ENCODE measurements at regions not wholly inside any gene's neighbourhood (a gene's known extent, or its start where the extent isn't known, plus 50 kb on each side); places are given as distances from the start of the nearest gene placed in this dataset.

- no peak for TF ChIP-seq CTCF (IDR thresholded peaks at IDR 0.05; ENCODE audit: low read length, missing control alignments)
- no peak for DNase-seq (ENCODE audit: low read depth)
- H3K4me3 ChIP-seq (replicated peaks; ENCODE audit: low read depth, low read length) = no peak overlapping the region
Measured at GRCh38 chr17:12342161-12342560, 321.5 kb downstream of the MAP2K4 start.

- no peak overlapping the region for H3K4me3 ChIP-seq (replicated peaks; ENCODE audit: low read depth, low read length)
- DNase-seq (ENCODE audit: low read depth) = peak; percentile 3
- TF ChIP-seq CTCF (IDR thresholded peaks at IDR 0.05; ENCODE audit: low read length, missing control alignments) = peak; percentile 15
Measured at GRCh38 chr17:12342609-12343435, 322.1 kb downstream of the MAP2K4 start.

- H3K4me3 ChIP-seq (replicated peaks; ENCODE audit: low read depth, low read length) = no peak overlapping the region
- DNase-seq (ENCODE audit: low read depth) = peak; percentile 2
- no peak for TF ChIP-seq CTCF (IDR thresholded peaks at IDR 0.05; ENCODE audit: low read length, missing control alignments)
Measured at GRCh38 chr17:12348476-12348875, 317.2 kb upstream of the MYOCD start.

GRCh38 chr17:12349297-12349696, 316.4 kb upstream of the MYOCD start:
- TF ChIP-seq CTCF (IDR thresholded peaks at IDR 0.05; ENCODE audit: low read length, missing control alignments) = no peak
- no peak for DNase-seq (ENCODE audit: low read depth)

GRCh38 chr17:12352127-12352526, 313.6 kb upstream of the MYOCD start:
- TF ChIP-seq CTCF (IDR thresholded peaks at IDR 0.05; ENCODE audit: low read length, missing control alignments) = no peak
- H3K4me3 ChIP-seq (replicated peaks; ENCODE audit: low read depth, low read length) = no peak overlapping the region
- DNase-seq (ENCODE audit: low read depth) = no peak

More at GRCh38 chr17:12349297-12349696, 316.4 kb upstream of the MYOCD start:
- no peak overlapping the region for H3K4me3 ChIP-seq (replicated peaks; ENCODE audit: low read depth, low read length)

- DNase-seq (ENCODE audit: low read depth) = no peak
- no peak for TF ChIP-seq CTCF (IDR thresholded peaks at IDR 0.05; ENCODE audit: low read length, missing control alignments)
- no peak overlapping the region for H3K4me3 ChIP-seq (replicated peaks; ENCODE audit: low read depth, low read length)
Measured at GRCh38 chr17:12357600-12357999, 308.1 kb upstream of the MYOCD start.

GRCh38 chr17:12358477-12358876, 307.2 kb upstream of the MYOCD start:
- H3K4me3 ChIP-seq (replicated peaks; ENCODE audit: low read depth, low read length) = no peak overlapping the region
- no peak for TF ChIP-seq CTCF (IDR thresholded peaks at IDR 0.05; ENCODE audit: low read length, missing control alignments)
- no peak for DNase-seq (ENCODE audit: low read depth)

Data from fibroblast of pulmonary artery (primary cell).